ENCODE measurements at regions not wholly inside any gene's neighbourhood (a gene's known extent, or its start where the extent isn't known, plus 50 kb on each side); places are given as distances from the start of the nearest gene placed in this dataset.

GRCh38 chr5:33179301-33179700, 261.5 kb upstream of the TARS1 start:
- Histone ChIP-seq H4K20me1 (replicated peaks; ENCODE audit: insufficient read depth) (no peaks in the 10 kb centered on the region), H3K4me3 (no peak overlapping the region), H3K4me1 (ENCODE audit: insufficient read depth) (no peaks in the 10 kb centered on the region), H3K9me2 (ENCODE audit: insufficient read depth) (no peaks in the 10 kb centered on the region), H2AFZ (no peak overlapping the region), H3K36me3 (ENCODE audit: insufficient read depth) (no peaks in the 10 kb centered on the region), H3K27ac (ENCODE audit: low read depth) (no peak overlapping the region), H3K79me2 (replicated peaks; ENCODE audit: insufficient read depth) (no peaks in the 10 kb centered on the region), H3K27me3 (ENCODE audit: insufficient read depth) (no peaks in the 10 kb centered on the region), H3K4me2 (no peak overlapping the region), H3F3A (replicated peaks; ENCODE audit: low read depth) (no peaks in the 10 kb centered on the region)
- Mint-ChIP-seq H3K4me3 (no peak overlapping the region), H3K36me3 (ENCODE audit: low read depth) (no peaks in the 10 kb centered on the region), H3K4me1 (no peaks in the 10 kb centered on the region), H3K27ac (no peak overlapping the region), H3K27me3 (ENCODE audit: insufficient read depth, low read depth, poor library complexity) (no peaks in the 10 kb centered on the region), H3K9me3 (no peaks in the 10 kb centered on the region)
- ATAC-seq: no peak
- DNase-seq (ENCODE audit: low spot score): no peak
- no peak for TF ChIP-seq POLR2AphosphoS5 (IDR thresholded peaks at IDR 0.05; ENCODE audit: low read depth)
- TF ChIP-seq STAT1 (IDR thresholded peaks at IDR 0.05; ENCODE audit: unreplicated experiment): no peak
- TF ChIP-seq CREB1 (CRISPR knock-in tag; IDR thresholded peaks at IDR 0.05; ENCODE audit: low read depth): no peak
- no peak for TF ChIP-seq ZNF114 (CRISPR knock-in tag; IDR thresholded peaks at IDR 0.05)
- TF ChIP-seq CTCF (conservative IDR thresholded peaks at IDR 0.05; ENCODE audit: low read depth in 2 of 2): no peak
- no peak for TF ChIP-seq ZNF331 (CRISPR knock-in tag; IDR thresholded peaks at IDR 0.05; ENCODE audit: low read depth)
- TF ChIP-seq ZNF462 (CRISPR knock-in tag; IDR thresholded peaks at IDR 0.05): no peak
- no peak for TF ChIP-seq JUNB (IDR thresholded peaks at IDR 0.05; ENCODE audit: unreplicated experiment)
- no peak for TF ChIP-seq REST (IDR thresholded peaks at IDR 0.05; ENCODE audit: unreplicated experiment)
- no peak for TF ChIP-seq NANOG (IDR thresholded peaks at IDR 0.05; ENCODE audit: borderline replicate concordance)
- TF ChIP-seq ETS1 (IDR thresholded peaks at IDR 0.05): no peak
- no peak for TF ChIP-seq EZH2 (IDR thresholded peaks at IDR 0.05; ENCODE audit: low read depth, unreplicated experiment)
- TF ChIP-seq EZH2phosphoT487 (IDR thresholded peaks at IDR 0.05; ENCODE audit: unreplicated experiment): no peak

All from GM23338 (cell line).